MM.1S (cell line): ENCODE measurements at regions not wholly inside any gene's neighbourhood (a gene's known extent, or its start where the extent isn't known, plus 50 kb on each side); places are given as distances from the start of the nearest gene placed in this dataset.

Experiments
- CTCF ChIP-seq: fragments of 300-600 bp; sonication (generic); IDR thresholded peaks from 2 replicates; pipeline ENCODE4 v1.5.1; 2016; ENCODE audit warnings: antibody characterized with exemption, low read length, mixed read lengths
- EZH2 ChIP-seq: fragments of 300-600 bp; sonication (generic); optimal IDR thresholded peaks from 2 replicates; pipeline ENCODE3; 2017; ENCODE audit warnings: low read depth, mild to moderate bottlenecking, antibody characterized with exemption, low read length, mixed read lengths
- EZH2phosphoT487 ChIP-seq: fragments of 300-600 bp; sonication (generic); IDR thresholded peaks from 2 replicates; pipeline ENCODE4 v1.6.1; 2018; ENCODE audit warnings: antibody characterized with exemption, low read length

GRCh38 chr15:93382200-93382820 lies 293.3 kb upstream of the RGMA start:
- TF ChIP-seq CTCF: no peak
- TF ChIP-seq EZH2: no peak
- no peak for TF ChIP-seq EZH2phosphoT487
